GM12891 (cell line): ENCODE measurements at regions not wholly inside any gene's neighbourhood (a gene's known extent, or its start where the extent isn't known, plus 50 kb on each side); places are given as distances from the start of the nearest gene placed in this dataset.

ENCODE experiments used
- DNase-seq: peaks from one replicate; pipeline ENCODE4 v3.0.0; 2011; ENCODE audit warnings: low spot score; ENCODE audit not compliant: insufficient read length
- FAIRE-seq: peaks from 2 replicates; lab custom pipeline; 2011; peaks lifted over from hg19 to GRCh38; lab: Jason Lieb, UNC
- PAX5 ChIP-seq: IDR thresholded peaks from 2 replicates; pipeline ENCODE4 v1.6.1; 2011; ENCODE audit warnings: low read length, moderate library complexity, mild to moderate bottlenecking; ENCODE audit not compliant: insufficient read depth, severe bottlenecking
- POLR2A ChIP-seq: IDR thresholded peaks from 2 replicates; pipeline ENCODE4 v1.6.1; 2011; ENCODE audit warnings: low read depth, low read length, control low read depth
- POLR2AphosphoS5 ChIP-seq: IDR thresholded peaks from 2 replicates; pipeline ENCODE4 v1.6.1; 2011; ENCODE audit warnings: low read depth, low read length, control low read depth
- POU2F2 ChIP-seq: IDR thresholded peaks from 2 replicates; pipeline ENCODE4 v1.6.1; 2011; ENCODE audit warnings: low read depth, mild to moderate bottlenecking, control low read depth, low read length, moderate library complexity
- SPI1 ChIP-seq: IDR thresholded peaks from 2 replicates; pipeline ENCODE4 v1.6.1; 2011; ENCODE audit warnings: low read depth, low read length, control low read depth
- TAF1 ChIP-seq: IDR thresholded peaks from 2 replicates; pipeline ENCODE4 v1.6.1; 2011; ENCODE audit warnings: low read depth, low read length, control low read depth

DNA sequence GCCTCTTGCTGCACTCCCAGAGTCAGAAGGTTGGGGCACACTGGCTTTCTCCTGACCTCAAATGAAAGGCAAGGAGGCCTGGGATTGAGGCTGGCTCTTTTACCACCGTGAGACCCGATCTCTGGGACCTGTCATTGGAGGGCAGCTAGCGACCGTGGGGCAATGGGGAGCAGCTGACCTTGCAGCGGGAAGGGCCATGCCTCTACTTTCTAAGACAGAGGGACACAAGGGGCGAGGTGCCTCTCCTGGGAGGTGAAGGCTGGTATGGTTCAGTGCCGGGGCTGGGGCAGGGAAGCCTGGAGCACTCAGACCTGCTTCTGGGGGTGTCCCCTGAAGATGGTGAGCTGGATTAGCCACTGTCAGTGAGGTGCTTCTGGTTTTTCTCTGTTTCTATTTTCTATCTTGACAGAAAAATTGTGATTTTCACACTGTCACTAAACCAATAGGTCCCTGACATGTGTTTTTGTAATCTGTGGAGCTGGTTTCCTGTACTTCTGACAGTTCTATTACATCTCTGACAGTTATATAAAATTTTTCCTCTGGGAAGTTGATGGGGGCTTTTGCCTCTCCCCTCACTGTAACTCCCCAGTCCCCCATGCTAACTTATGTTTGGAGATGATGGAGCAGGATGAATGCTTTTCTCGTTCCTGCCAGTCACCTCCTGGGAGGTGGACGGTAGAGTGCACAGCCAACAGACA, 340.8 kb downstream of the RPS24 start:
- FAIRE-seq, result no peak
- TF ChIP-seq POLR2AphosphoS5, result no peak
- TF ChIP-seq POLR2A, result no peak
- TF ChIP-seq TAF1, result no peak
- TF ChIP-seq POU2F2, result no peak
- no peak for TF ChIP-seq PAX5
- TF ChIP-seq SPI1, result no peak
- DNase-seq, result no peak

DNA sequence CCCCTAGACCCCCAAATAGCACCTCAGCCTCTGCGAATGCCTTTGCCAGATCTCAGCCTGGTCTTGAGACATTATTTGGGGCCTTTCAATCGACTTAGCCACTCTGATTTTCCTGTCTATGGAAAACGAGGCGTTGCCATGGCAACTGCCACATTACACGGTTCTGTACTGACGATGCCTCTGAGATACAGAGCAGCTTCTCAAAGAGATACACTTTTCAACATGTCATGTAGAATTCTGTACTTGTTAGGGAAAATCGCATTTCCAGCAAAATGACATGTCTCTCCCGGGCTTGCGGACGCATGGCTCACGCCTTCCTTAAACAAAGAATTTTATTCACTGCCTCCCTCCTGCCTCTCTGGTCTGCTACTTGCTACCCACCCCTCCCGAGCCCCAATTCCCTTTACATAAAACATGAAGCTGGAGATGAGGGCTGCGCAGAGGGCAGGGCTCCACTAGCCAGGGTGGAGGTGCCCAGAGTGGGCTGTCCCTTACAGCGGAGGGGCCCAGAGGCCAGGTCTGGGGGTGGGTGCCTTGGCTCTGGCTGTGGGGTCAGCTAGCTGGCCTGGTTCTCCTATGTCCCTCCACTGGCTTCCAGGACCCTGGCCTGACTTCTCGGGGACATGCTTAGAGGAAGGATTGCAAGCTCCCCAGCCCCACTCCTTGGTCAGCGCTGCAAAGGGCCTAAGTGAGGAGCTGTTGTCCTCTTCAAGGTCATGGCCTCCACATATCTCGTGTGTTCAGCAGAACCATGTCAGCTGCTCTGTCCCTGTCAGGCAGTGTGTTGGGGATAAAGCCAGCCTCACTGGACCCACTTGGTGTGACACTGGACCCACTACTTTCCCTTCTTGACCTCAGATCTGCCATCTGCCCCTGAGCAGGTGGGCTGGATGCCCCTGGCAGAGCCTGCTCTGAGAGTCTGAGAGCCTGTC, 342.5 kb downstream of the RPS24 start:
- DNase-seq (no peak), FAIRE-seq (no peak)
- TF ChIP-seq POLR2AphosphoS5, result no peak
- no peak for TF ChIP-seq SPI1

DNA sequence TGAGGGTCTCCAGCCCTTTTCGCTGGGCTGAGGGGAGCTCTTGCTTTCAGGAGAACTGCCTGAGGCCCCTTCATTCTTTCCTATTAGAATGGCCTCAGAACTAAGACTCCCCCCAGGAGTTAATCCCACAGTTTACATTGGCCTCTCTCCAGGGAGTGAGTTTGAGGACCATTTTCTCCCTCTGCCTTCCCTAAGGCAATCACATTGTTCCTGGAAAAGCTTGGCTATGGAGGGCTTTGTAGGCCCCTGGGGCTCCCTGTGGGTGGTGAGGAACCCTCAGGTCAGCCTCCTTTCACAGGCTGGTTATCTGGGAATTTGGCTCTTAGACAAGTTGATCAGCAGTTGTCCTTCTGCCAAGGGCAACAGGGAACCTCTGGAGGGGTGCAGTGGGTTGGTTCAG, 343.7 kb downstream of the RPS24 start:
- TF ChIP-seq PAX5 (no peak), POLR2AphosphoS5 (no peak), POLR2A (no peak), TAF1 (no peak)
- DNase-seq (no peak), FAIRE-seq (no peak)

DNA sequence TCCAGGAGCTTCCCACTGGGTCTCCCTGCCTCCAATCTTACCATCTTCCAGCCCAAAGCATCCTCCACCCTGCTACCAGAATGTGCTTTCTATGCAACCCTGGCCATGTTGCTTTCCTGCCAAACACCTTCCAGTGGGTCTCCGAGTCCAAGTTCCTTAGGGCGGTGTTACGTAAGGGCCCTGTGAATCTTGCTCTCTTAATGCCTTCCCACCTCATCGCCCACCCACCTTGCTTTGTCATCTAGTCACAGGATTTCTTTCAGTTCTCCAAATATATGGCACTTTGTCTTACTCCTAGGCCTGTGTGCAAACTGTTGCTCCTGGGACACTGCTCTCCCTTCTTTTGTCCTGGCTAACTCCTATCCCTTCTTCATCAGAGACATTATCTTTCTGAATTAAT, 344.5 kb downstream of the RPS24 start:
- FAIRE-seq (no peak), DNase-seq (no peak)
- TF ChIP-seq TAF1 (no peak), SPI1 (no peak), PAX5 (no peak), POU2F2 (no peak), POLR2AphosphoS5 (no peak), POLR2A (no peak)

DNA sequence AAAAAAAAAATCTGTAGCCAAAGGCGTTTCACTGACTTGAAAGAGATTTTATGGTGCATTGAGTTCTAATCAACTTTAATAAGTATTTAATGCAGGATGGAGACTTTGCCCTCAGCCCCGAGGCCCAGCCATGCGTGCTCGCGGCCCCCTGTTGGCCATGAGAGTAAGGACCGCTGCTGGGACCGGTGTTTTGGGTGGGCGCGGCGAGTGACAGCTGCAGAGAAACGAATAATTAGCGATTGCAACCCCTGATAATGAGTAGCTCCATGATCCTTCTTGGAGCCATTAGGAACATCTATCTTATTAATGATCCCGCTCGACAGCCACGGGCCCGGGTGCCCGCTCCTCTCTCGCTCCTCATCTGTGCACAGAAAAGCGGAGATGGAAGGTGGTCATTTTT, 347.4 kb downstream of the RPS24 start:
- TF ChIP-seq TAF1 (no peak), POLR2A (no peak), POU2F2 (no peak), POLR2AphosphoS5 (no peak), PAX5 (no peak), SPI1 (no peak)
- FAIRE-seq, result no peak
- DNase-seq, result no peak

DNA sequence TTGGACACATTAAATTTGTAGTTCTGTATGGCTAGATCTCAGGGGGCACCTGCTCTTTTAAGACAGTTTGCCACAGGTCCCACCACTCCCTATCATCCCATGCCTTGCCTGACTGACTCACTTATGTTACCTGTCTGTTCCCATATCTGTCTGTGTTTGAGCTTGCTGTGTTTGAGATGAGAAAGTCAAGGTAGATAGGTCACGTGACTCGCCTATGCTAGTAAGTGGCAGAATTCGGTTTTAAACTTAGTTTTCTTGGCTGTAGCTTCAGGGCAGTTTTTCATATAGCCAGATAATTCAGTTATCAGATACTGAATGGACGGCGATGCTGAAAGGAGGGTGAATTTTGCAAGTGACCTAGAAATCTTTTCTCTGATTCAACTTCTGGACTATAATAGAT, 348.4 kb downstream of the RPS24 start:
- DNase-seq (no peak), FAIRE-seq (no peak)
- TF ChIP-seq TAF1 (no peak), POU2F2 (no peak), POLR2AphosphoS5 (no peak), SPI1 (no peak), POLR2A (no peak), PAX5 (no peak)

DNA sequence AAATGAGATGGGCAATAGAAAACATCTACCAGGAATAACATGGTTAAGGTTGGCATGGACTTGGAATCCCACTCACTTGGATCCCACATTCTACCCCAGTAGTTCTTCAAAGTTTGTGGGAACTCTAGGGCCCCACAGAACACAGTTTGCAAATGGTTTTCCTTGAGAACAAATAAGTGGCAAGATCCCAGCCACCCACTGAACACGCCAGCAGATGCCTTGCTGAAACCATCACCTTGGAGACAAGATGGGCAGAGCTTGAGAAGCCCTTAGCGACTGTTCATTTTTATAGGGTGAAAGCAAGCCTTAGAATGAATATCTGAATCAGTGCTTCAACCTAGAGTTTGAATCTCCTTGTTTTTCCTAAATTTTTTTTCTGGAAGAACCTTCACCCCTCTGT, 349.1 kb downstream of the RPS24 start:
- DNase-seq (no peak), FAIRE-seq (no peak)
- no peak for TF ChIP-seq POLR2A
- TF ChIP-seq PAX5, result no peak
- no peak for TF ChIP-seq TAF1
- TF ChIP-seq POLR2AphosphoS5, result no peak

DNA sequence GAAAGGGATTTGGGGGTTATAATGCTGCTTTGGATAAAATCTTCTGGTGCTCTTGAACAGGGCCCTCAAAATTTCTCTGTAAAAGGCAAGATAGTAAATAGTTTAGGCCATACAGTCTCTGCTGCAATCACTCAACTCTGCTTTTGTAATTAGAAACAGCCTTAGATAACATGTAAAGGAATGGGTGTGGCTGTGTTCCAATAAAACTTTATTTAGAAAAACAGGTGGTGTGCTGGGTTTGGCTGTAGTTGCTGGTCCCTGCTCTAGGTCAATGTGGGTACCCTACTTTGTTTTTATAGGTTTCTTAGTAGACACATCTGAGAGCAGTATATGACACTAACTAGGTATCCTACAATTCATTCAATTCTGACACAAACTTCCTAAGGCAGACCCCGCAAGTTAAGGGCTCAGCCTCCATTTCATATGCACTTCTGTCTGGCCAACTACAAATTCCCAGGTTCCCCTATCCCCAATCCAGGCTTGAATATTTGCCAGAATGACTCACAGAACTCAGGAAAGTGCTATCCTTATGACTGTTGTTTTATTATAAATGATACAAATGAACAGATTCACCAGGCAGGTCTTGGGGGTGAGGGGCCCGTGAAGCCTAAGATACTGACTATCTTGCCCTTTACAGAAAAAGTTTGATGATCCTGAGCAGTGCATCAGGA, 349.9 kb downstream of the RPS24 start:
- FAIRE-seq (no peak), DNase-seq (no peak)
- TF ChIP-seq SPI1 (no peak), PAX5 (no peak), POLR2A (no peak), TAF1 (no peak), POU2F2 (no peak), POLR2AphosphoS5 (no peak)

DNA sequence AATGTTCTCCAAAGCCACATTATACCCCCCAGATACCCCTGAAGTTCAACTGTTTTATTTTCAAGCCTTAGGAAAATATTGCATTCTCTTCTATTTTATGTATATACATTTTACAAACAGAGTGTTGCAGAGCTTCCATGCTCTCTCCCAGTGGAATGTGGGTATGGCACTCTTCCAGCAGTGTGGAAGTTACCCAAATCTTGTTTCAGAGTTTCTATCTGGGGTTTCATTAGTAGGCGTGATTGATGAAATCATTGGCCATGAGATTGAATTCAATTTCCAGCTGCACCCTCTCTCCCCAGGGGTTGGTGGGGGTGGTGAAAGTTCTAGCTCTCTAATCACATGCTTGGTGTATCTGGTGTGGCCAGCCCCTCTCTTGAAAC, 350.4 kb downstream of the RPS24 start:
- DNase-seq (no peak), FAIRE-seq (no peak)
- TF ChIP-seq POLR2A (no peak), SPI1 (no peak)

DNA sequence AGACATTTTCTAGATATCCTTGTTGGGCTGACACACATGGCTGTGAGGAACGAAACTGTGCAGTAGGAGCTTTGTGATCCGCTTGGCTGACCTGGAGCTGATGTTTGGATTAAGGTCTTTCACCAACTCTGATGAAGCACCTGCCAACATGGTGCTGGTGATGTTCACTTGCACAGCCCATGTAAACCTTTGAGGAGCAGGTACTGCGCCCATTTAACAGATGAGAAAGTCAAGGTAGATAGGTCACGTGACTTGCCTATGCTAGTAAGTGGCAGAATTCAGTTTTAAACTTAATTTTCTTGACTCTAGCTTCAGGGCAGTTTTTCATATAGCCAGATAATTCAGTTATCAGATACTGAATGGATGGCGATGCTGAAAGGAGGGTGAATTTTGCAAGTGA, 351.9 kb downstream of the RPS24 start:
- DNase-seq (no peak), FAIRE-seq (no peak)
- TF ChIP-seq PAX5, result no peak
- TF ChIP-seq POU2F2, result no peak
- TF ChIP-seq SPI1, result no peak
- TF ChIP-seq POLR2AphosphoS5, result no peak
- TF ChIP-seq TAF1, result no peak
- no peak for TF ChIP-seq POLR2A
